PFSK-1 (cell line): ENCODE measurements at regions not wholly inside any gene's neighbourhood (a gene's known extent, or its start where the extent isn't known, plus 50 kb on each side); places are given as distances from the start of the nearest gene placed in this dataset.

ENCODE experiments used
- POLR2AphosphoS5 ChIP-seq: IDR thresholded peaks from 2 replicates; pipeline ENCODE4 v1.6.1; 2012; ENCODE audit warnings: low read depth, mild to moderate bottlenecking, control low read depth, low read length, moderate library complexity
- SIN3A ChIP-seq: IDR thresholded peaks from 2 replicates; pipeline ENCODE4 v1.6.1; 2012; ENCODE audit warnings: mild to moderate bottlenecking, low read length, moderate library complexity, borderline replicate concordance; ENCODE audit not compliant: insufficient read depth

- no peak for TF ChIP-seq POLR2AphosphoS5
- no peak for TF ChIP-seq SIN3A
Measured at GRCh38 chr6:5843078-5843477, 163.6 kb downstream of the NRN1 start.
